ENCODE measurements at regions not wholly inside any gene's neighbourhood (a gene's known extent, or its start where the extent isn't known, plus 50 kb on each side); places are given as distances from the start of the nearest gene placed in this dataset.

DNA sequence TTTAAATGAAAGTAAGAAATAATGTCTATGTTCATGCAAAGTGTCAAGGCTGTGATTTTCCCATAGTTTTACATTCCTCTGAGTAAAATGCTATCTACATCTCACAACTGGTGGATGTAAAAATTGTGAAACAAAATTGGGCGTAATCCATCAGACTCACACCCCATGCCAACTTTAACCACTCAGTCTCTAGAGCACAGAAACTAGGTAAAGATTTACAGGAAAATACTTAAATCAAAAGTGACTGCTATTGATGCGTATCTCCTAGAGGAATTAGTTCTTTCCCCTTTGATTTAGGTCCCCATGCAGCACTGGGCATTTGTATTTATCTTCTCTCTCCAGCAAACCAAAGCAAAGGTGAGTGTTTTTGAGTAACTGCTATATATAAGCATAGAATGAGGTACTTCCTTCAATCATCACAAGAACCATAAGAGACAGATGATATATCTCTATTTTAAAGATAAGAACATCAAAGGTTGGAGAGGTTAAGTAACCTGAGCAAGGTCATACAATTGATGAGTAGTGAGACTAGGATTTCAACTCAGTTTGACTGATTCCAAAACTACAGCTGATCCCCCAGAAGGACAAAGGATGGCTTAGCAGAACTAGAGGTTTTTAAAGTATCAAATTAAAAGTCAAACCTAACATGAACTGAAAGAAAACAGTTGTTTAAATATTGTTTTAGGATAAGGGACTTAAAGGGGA lies 594.0 kb upstream of the ACVR2A start:
- no peak for TF ChIP-seq CTCF (IDR thresholded peaks at IDR 0.05; ENCODE audit: insufficient read depth, low read length)
- TF ChIP-seq GABPA (IDR thresholded peaks at IDR 0.05; ENCODE audit: low read depth), result no peak
- no peak for TF ChIP-seq POLR2AphosphoS5 (IDR thresholded peaks at IDR 0.05; ENCODE audit: low read depth)
- no peak for TF ChIP-seq REST (IDR thresholded peaks at IDR 0.05; ENCODE audit: insufficient replicate concordance, low read depth)
- TF ChIP-seq SPI1 (IDR thresholded peaks at IDR 0.05; ENCODE audit: borderline replicate concordance, low read depth), result no peak

All from HL-60 (cell line).